ENCODE measurements at regions not wholly inside any gene's neighbourhood (a gene's known extent, or its start where the extent isn't known, plus 50 kb on each side); places are given as distances from the start of the nearest gene placed in this dataset.

- DNase-seq: no peak
- intact Hi-C loops (cut with DNase I): no loop called here
- H3K27me3 ChIP-seq: no peaks in the 10 kb centered on the region
- no peak for TF ChIP-seq CTCF (IDR thresholded peaks at IDR 0.05)
- no peaks in the 10 kb centered on the region for H3K9me3 ChIP-seq
- H3K27ac ChIP-seq: no peak overlapping the region
- H3K4me3 ChIP-seq: no peak overlapping the region
- ATAC-seq: no peak
- H3K36me3 ChIP-seq (replicated peaks in 1 of 2; ENCODE audit: insufficient read depth in 1 of 2, low read depth in 2 of 2): no peaks in the 10 kb centered on the region
- H3K4me1 ChIP-seq: no peaks in the 10 kb centered on the region
- WGBS, 2 donors: 48 to 49% methylated on average over 4 of the region's 4 CpGs
These were observed 984.0 kb upstream of the TENM3 start for GRCh38 chr4:181259081-181259709.

- TF ChIP-seq POLR2A (IDR thresholded peaks at IDR 0.05) (no peak), CTCF (IDR thresholded peaks at IDR 0.05) (no peak)
- no peaks in the 10 kb centered on the region for H3K27me3 ChIP-seq
- no peak overlapping the region for H3K4me3 ChIP-seq
- H3K9me3 ChIP-seq: no peaks in the 10 kb centered on the region
- DNase-seq (no peak), ATAC-seq (no peak)
- H3K36me3 ChIP-seq (replicated peaks in 1 of 2; ENCODE audit: insufficient read depth in 1 of 2, low read depth in 2 of 2): no peaks in the 10 kb centered on the region
- intact Hi-C loops (cut with DNase I): no loop called here
- H3K27ac ChIP-seq: no peak overlapping the region
- 6% methylated on average over 5 of the region's 5 CpGs for WGBS, 2 donors
- H3K4me1 ChIP-seq: no peaks in the 10 kb centered on the region
These were observed 981.9 kb upstream of the TENM3 start for GRCh38 chr4:181261279-181261678.

- DNase-seq (no peak), ATAC-seq (no peak)
- no peak overlapping the region for H3K27ac ChIP-seq
- H3K4me1 ChIP-seq: no peaks in the 10 kb centered on the region
- H3K27me3 ChIP-seq: no peaks in the 10 kb centered on the region
- 14 to 18% methylated on average over 9 of the region's 9 CpGs for WGBS, 2 donors
- intact Hi-C loops (cut with DNase I): no loop called here
- H3K36me3 ChIP-seq (replicated peaks in 1 of 2; ENCODE audit: insufficient read depth in 1 of 2, low read depth in 2 of 2): no peaks in the 10 kb centered on the region
- H3K4me3 ChIP-seq: no peak overlapping the region
- no peak for TF ChIP-seq CTCF (IDR thresholded peaks at IDR 0.05)
- no peak for TF ChIP-seq POLR2A (IDR thresholded peaks at IDR 0.05)
- no peaks in the 10 kb centered on the region for H3K9me3 ChIP-seq
These were observed 978.3 kb upstream of the TENM3 start for GRCh38 chr4:181264893-181265292.

GRCh38 chr4:181265370-181265769 lies 977.8 kb upstream of the TENM3 start:
- ATAC-seq: no peak
- 34 to 40% methylated on average over 4 of the region's 4 CpGs for WGBS, 2 donors
- TF ChIP-seq CTCF (IDR thresholded peaks at IDR 0.05) (no peak), POLR2A (IDR thresholded peaks at IDR 0.05) (no peak)

GRCh38 chr4:181271116-181271640 lies 972.0 kb upstream of the TENM3 start:
- no peaks in the 10 kb centered on the region for H3K36me3 ChIP-seq (replicated peaks in 1 of 2; ENCODE audit: insufficient read depth in 1 of 2, low read depth in 2 of 2)
- H3K27me3 ChIP-seq: no peaks in the 10 kb centered on the region
- 43 to 54% methylated on average over 9 of the region's 9 CpGs for WGBS, 2 donors
- no peak overlapping the region for H3K27ac ChIP-seq
- ATAC-seq (no peak), DNase-seq (no peak)
- intact Hi-C loops (cut with DNase I): no loop called here
- H3K4me1 ChIP-seq: no peaks in the 10 kb centered on the region
- H3K9me3 ChIP-seq: no peaks in the 10 kb centered on the region
- H3K4me3 ChIP-seq: no peak overlapping the region
- TF ChIP-seq POLR2A (IDR thresholded peaks at IDR 0.05) (no peak), CTCF (IDR thresholded peaks at IDR 0.05) (no peak)

More at GRCh38 chr4:181265370-181265769, 977.8 kb upstream of the TENM3 start:
- H3K27me3 ChIP-seq: no peaks in the 10 kb centered on the region
- H3K4me1 ChIP-seq: no peaks in the 10 kb centered on the region
- intact Hi-C loops (cut with DNase I): no loop called here
- H3K9me3 ChIP-seq: no peaks in the 10 kb centered on the region
- no peaks in the 10 kb centered on the region for H3K36me3 ChIP-seq (replicated peaks in 1 of 2; ENCODE audit: insufficient read depth in 1 of 2, low read depth in 2 of 2)
- H3K27ac ChIP-seq: no peak overlapping the region
- DNase-seq: no peak
- no peak overlapping the region for H3K4me3 ChIP-seq
